COLO668 (cell line): ENCODE measurements at regions not wholly inside any gene's neighbourhood (a gene's known extent, or its start where the extent isn't known, plus 50 kb on each side); places are given as distances from the start of the nearest gene placed in this dataset.

ENCODE experiments used
- DNase-seq: peaks from one replicate; lab custom pipeline; 2025; ENCODE audit not compliant: unreplicated experiment; lab: John Stamatoyannopoulos, UW

GRCh38 chr1:50300297-50300696 is 122.9 kb downstream of the DMRTA2 start:
- no peak for DNase-seq

GRCh38 chr1:50295566-50295965 is 127.7 kb downstream of the DMRTA2 start:
- no peak for DNase-seq

GRCh38 chr1:50292276-50292675 is 131.0 kb downstream of the DMRTA2 start:
- no peak for DNase-seq

GRCh38 chr1:50289495-50289894 is 133.7 kb downstream of the DMRTA2 start:
- DNase-seq: no peak

- no peak for DNase-seq
Observed at GRCh38 chr1:50285994-50286393, 137.2 kb downstream of the DMRTA2 start.

GRCh38 chr1:50279622-50280330 is 143.5 kb downstream of the DMRTA2 start:
- no peak for DNase-seq

GRCh38 chr1:50278961-50279360 is 144.3 kb downstream of the DMRTA2 start:
- DNase-seq: no peak

- DNase-seq: no peak
Observed at GRCh38 chr1:50278410-50278809, 144.8 kb downstream of the DMRTA2 start.

GRCh38 chr1:50275566-50275965 is 147.7 kb downstream of the DMRTA2 start:
- peak; percentile 90 for DNase-seq

GRCh38 chr1:50272912-50273311 is 150.3 kb downstream of the DMRTA2 start:
- DNase-seq: no peak

- peak; percentile 83 for DNase-seq
Observed at GRCh38 chr1:50271968-50272578, 151.2 kb downstream of the DMRTA2 start.

- DNase-seq: no peak
Observed at GRCh38 chr1:50271337-50271736, 151.9 kb downstream of the DMRTA2 start.

- no peak for DNase-seq
Observed at GRCh38 chr1:50270926-50271325, 152.3 kb downstream of the DMRTA2 start.

GRCh38 chr1:50268049-50268448 is 155.2 kb downstream of the DMRTA2 start:
- DNase-seq: no peak

GRCh38 chr1:50266509-50266908 is 156.7 kb downstream of the DMRTA2 start:
- no peak for DNase-seq

GRCh38 chr1:50265790-50266314 is 157.1 kb downstream of the ELAVL4 start:
- no peak for DNase-seq

GRCh38 chr1:50264590-50264989 is 155.9 kb downstream of the ELAVL4 start:
- DNase-seq: no peak

- no peak for DNase-seq
Observed at GRCh38 chr1:50262436-50262835, 153.7 kb downstream of the ELAVL4 start.

GRCh38 chr1:50261951-50262350 is 153.2 kb downstream of the ELAVL4 start:
- no peak for DNase-seq

- no peak for DNase-seq
Observed at GRCh38 chr1:50257940-50258685, 149.4 kb downstream of the ELAVL4 start.

- no peak for DNase-seq
Observed at GRCh38 chr1:50257029-50257428, 148.3 kb downstream of the ELAVL4 start.
